ENCODE measurements at regions not wholly inside any gene's neighbourhood (a gene's known extent, or its start where the extent isn't known, plus 50 kb on each side); places are given as distances from the start of the nearest gene placed in this dataset.

DNA sequence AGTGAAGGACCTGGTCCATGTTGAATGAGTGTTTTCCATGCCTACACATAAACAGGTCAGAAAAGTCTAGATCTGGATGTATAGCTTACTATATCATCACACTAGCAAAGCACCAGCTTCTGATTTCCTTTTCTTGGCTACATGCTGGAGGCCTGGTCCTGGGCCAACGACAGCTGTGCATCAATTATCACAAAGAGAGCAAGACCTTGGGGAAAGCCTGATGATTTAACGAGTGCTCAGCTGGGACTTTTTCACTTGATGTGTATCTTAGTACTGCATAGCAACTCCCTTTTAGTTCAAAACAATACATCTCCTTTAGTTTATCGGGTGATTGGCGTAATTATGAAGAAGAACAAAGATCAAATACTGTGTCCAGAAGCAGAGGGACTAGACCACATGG lies 358.2 kb downstream of the KIF2B start:
- BruUV-seq (replicated peaks), result no TSS peak
- Histone ChIP-seq H4K20me1 (ENCODE audit: insufficient read depth) (no peaks in the 10 kb centered on the region), H3K9ac (ENCODE audit: low read length) (no peak overlapping the region), H2AFZ (ENCODE audit: low read depth, low read length, poor library complexity, severe bottlenecking) (no peak overlapping the region), H3K4me1 (ENCODE audit: control insufficient read depth in 1 of 2, insufficient read depth in 2 of 2, low read length in 2 of 2) (no peaks in the 10 kb centered on the region), H3K36me3 (ENCODE audit: control insufficient read depth in 1 of 2, insufficient read depth in 2 of 2, low read length in 2 of 2) (no peaks in the 10 kb centered on the region), H3K27ac (ENCODE audit: low read depth, low read length) (no peak overlapping the region), H3K9me2 (ENCODE audit: insufficient read depth) (no peaks in the 10 kb centered on the region), H3K4me2 (ENCODE audit: low read length) (no peak overlapping the region), H3K27me3 (ENCODE audit: insufficient read depth, low read length) (no peaks in the 10 kb centered on the region), H3K79me2 (ENCODE audit: insufficient read depth, low read length) (no peaks in the 10 kb centered on the region), H3K4me3 (replicated peaks in 1 of 2; ENCODE audit: low read depth in 1 of 2, low read length in 2 of 2) (no peak overlapping the region), H3K9me3 (ENCODE audit: control insufficient read depth in 1 of 2, insufficient read depth in 1 of 2, low read depth in 1 of 2, low read length in 2 of 2) (peaks cover 44 to 45% of the 10 kb centered on the region in 2 experiments; a peak in 3 of 4 replicates)
- ChIA-PET RAD21 (ENCODE audit: low non-redundant PET in 1 of 2, low total read pairs in 2 of 2, uncharacterized antibody in 2 of 2, unreplicated experiment in 2 of 2) (no interaction called here), POLR2A (no interaction called here), CTCF (no interaction called here)
- intact Hi-C loops (cut with micrococcal nuclease), result no loop called here
- ATAC-seq (no peak), DNase-seq (ENCODE audit: low read depth, low spot score) (no peak)
- TF ChIP-seq, protein P1, sequence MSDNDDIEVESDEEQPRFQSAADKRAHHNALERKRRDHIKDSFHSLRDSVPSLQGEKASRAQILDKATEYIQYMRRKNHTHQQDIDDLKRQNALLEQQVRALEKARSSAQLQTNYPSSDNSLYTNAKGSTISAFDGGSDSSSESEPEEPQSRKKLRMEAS (IDR thresholded peaks at IDR 0.05), result no peak
- TF ChIP-seq, protein P2, sequence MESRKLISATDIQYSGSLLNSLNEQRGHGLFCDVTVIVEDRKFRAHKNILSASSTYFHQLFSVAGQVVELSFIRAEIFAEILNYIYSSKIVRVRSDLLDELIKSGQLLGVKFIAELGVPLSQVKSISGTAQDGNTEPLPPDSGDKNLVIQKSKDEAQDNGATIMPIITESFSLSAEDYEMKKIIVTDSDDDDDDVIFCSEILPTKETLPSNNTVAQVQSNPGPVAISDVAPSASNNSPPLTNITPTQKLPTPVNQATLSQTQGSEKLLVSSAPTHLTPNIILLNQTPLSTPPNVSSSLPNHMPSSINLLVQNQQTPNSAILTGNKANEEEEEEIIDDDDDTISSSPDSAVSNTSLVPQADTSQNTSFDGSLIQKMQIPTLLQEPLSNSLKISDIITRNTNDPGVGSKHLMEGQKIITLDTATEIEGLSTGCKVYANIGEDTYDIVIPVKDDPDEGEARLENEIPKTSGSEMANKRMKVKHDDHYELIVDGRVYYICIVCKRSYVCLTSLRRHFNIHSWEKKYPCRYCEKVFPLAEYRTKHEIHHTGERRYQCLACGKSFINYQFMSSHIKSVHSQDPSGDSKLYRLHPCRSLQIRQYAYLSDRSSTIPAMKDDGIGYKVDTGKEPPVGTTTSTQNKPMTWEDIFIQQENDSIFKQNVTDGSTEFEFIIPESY (IDR thresholded peaks at IDR 0.05; ENCODE audit: extremely low read depth, insufficient replicate concordance, low read length), result no peak
- TF ChIP-seq, protein P3, sequence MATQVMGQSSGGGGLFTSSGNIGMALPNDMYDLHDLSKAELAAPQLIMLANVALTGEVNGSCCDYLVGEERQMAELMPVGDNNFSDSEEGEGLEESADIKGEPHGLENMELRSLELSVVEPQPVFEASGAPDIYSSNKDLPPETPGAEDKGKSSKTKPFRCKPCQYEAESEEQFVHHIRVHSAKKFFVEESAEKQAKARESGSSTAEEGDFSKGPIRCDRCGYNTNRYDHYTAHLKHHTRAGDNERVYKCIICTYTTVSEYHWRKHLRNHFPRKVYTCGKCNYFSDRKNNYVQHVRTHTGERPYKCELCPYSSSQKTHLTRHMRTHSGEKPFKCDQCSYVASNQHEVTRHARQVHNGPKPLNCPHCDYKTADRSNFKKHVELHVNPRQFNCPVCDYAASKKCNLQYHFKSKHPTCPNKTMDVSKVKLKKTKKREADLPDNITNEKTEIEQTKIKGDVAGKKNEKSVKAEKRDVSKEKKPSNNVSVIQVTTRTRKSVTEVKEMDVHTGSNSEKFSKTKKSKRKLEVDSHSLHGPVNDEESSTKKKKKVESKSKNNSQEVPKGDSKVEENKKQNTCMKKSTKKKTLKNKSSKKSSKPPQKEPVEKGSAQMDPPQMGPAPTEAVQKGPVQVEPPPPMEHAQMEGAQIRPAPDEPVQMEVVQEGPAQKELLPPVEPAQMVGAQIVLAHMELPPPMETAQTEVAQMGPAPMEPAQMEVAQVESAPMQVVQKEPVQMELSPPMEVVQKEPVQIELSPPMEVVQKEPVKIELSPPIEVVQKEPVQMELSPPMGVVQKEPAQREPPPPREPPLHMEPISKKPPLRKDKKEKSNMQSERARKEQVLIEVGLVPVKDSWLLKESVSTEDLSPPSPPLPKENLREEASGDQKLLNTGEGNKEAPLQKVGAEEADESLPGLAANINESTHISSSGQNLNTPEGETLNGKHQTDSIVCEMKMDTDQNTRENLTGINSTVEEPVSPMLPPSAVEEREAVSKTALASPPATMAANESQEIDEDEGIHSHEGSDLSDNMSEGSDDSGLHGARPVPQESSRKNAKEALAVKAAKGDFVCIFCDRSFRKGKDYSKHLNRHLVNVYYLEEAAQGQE (IDR thresholded peaks at IDR 0.05; ENCODE audit: low read depth), result no peak
- TF ChIP-seq ELF1 (IDR thresholded peaks at IDR 0.05; ENCODE audit: borderline replicate concordance, low read depth) (no peak), FOSL1 (IDR thresholded peaks at IDR 0.05; ENCODE audit: low read depth) (no peak), CEBPB (IDR thresholded peaks at IDR 0.05; ENCODE audit: low read depth) (no peak), POLR2A (IDR thresholded peaks at IDR 0.05; ENCODE audit: borderline replicate concordance, extremely low read depth, insufficient read depth, insufficient read length) (no peak), RAD21 (IDR thresholded peaks at IDR 0.05; ENCODE audit: low read depth) (no peak), CBX3 (IDR thresholded peaks at IDR 0.05; ENCODE audit: low read depth) (no peak), EZH2 (IDR thresholded peaks at IDR 0.05) (no peak), ZNF274 (IDR thresholded peaks at IDR 0.05; ENCODE audit: low read depth, low read length) (no peak), TCF7L2 (IDR thresholded peaks at IDR 0.05; ENCODE audit: borderline replicate concordance, extremely low read depth, insufficient read depth, insufficient read length) (no peak), JUND (IDR thresholded peaks at IDR 0.05) (no peak), EGR1 (IDR thresholded peaks at IDR 0.05; ENCODE audit: low read depth) (no peak), SRF (IDR thresholded peaks at IDR 0.05; ENCODE audit: low read depth) (no peak), YY1 (IDR thresholded peaks at IDR 0.05; ENCODE audit: extremely low read depth, insufficient replicate concordance, low read depth, low read length) (no peak)
- TF ChIP-seq, protein P4, sequence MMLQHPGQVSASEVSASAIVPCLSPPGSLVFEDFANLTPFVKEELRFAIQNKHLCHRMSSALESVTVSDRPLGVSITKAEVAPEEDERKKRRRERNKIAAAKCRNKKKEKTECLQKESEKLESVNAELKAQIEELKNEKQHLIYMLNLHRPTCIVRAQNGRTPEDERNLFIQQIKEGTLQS (IDR thresholded peaks at IDR 0.05), result no peak
- TF ChIP-seq, protein P5, sequence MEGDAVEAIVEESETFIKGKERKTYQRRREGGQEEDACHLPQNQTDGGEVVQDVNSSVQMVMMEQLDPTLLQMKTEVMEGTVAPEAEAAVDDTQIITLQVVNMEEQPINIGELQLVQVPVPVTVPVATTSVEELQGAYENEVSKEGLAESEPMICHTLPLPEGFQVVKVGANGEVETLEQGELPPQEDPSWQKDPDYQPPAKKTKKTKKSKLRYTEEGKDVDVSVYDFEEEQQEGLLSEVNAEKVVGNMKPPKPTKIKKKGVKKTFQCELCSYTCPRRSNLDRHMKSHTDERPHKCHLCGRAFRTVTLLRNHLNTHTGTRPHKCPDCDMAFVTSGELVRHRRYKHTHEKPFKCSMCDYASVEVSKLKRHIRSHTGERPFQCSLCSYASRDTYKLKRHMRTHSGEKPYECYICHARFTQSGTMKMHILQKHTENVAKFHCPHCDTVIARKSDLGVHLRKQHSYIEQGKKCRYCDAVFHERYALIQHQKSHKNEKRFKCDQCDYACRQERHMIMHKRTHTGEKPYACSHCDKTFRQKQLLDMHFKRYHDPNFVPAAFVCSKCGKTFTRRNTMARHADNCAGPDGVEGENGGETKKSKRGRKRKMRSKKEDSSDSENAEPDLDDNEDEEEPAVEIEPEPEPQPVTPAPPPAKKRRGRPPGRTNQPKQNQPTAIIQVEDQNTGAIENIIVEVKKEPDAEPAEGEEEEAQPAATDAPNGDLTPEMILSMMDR (IDR thresholded peaks at IDR 0.05 in 2 of 3, conservative IDR thresholded peaks at IDR 0.05 in 1 of 3; ENCODE audit: borderline replicate concordance in 1 of 3, insufficient read depth in 1 of 3, low read depth in 2 of 3, low read length in 2 of 3), result no peak
